ENCODE measurements at regions not wholly inside any gene's neighbourhood (a gene's known extent, or its start where the extent isn't known, plus 50 kb on each side); places are given as distances from the start of the nearest gene placed in this dataset.
A peak's percentile ranks its signal among the peaks of the same experiment; 100 is the strongest.

- DNase-seq: no peak
Observed at GRCh38 chr14:76948213-76948947, 80.1 kb downstream of the IRF2BPL start.

- DNase-seq: no peak
Observed at GRCh38 chr14:76947838-76948184, 80.7 kb downstream of the IRF2BPL start.

- peak; percentile 78 for DNase-seq
Observed at GRCh38 chr14:76947078-76947837, 81.2 kb downstream of the IRF2BPL start.

- no peak for DNase-seq
Observed at GRCh38 chr14:76946753-76947077, 81.8 kb downstream of the IRF2BPL start.

- DNase-seq: no peak
Observed at GRCh38 chr14:76943072-76943471, 85.4 kb downstream of the IRF2BPL start.

GRCh38 chr14:76941946-76942805, 86.3 kb downstream of the IRF2BPL start:
- no peak for DNase-seq

- DNase-seq: no peak
Observed at GRCh38 chr14:76941544-76941943, 87.0 kb downstream of the IRF2BPL start.

- no peak for DNase-seq
Observed at GRCh38 chr14:76940021-76940760, 88.3 kb downstream of the IRF2BPL start.

GRCh38 chr14:76939015-76939742, 89.3 kb downstream of the IRF2BPL start:
- no peak for DNase-seq

GRCh38 chr14:76938092-76938500, 90.4 kb downstream of the IRF2BPL start:
- DNase-seq: no peak

- no peak for DNase-seq
Observed at GRCh38 chr14:76937181-76938091, 91.1 kb downstream of the IRF2BPL start.

GRCh38 chr14:76936483-76936882, 92.0 kb downstream of the IRF2BPL start:
- DNase-seq: no peak

- no peak for DNase-seq
Observed at GRCh38 chr14:76933515-76933914, 95.0 kb downstream of the IRF2BPL start.

GRCh38 chr14:76931631-76932402, 96.7 kb downstream of the IRF2BPL start:
- no peak for DNase-seq

GRCh38 chr14:76930549-76930948, 98.0 kb downstream of the IRF2BPL start:
- DNase-seq: no peak

- peak; percentile 50 for DNase-seq
Observed at GRCh38 chr14:76929927-76930326, 98.6 kb downstream of the IRF2BPL start.

- DNase-seq: no peak
Observed at GRCh38 chr14:76927971-76928700, 100.4 kb downstream of the IRF2BPL start.

- DNase-seq: peak; percentile 59
Observed at GRCh38 chr14:76926521-76927251, 100.5 kb downstream of the LRRC74A start.

- DNase-seq: no peak
Observed at GRCh38 chr14:76925097-76925441, 98.9 kb downstream of the LRRC74A start.

All from activated naive CD4-positive, alpha-beta T cell treated with Interleukin-2 at 50 U/mL for 16 hours (primary cell).